ENCODE measurements at regions not wholly inside any gene's neighbourhood (a gene's known extent, or its start where the extent isn't known, plus 50 kb on each side); places are given as distances from the start of the nearest gene placed in this dataset.

- Histone ChIP-seq H3K9ac (ENCODE audit: low read length in 3 of 3) (no peak overlapping the region), H3K9me3 (ENCODE audit: control insufficient read depth in 2 of 3, insufficient read depth in 1 of 3, low read length in 3 of 3) (no peaks in the 10 kb centered on the region), H3K27me3 (ENCODE audit: control insufficient read depth, insufficient read depth, low read length) (no peaks in the 10 kb centered on the region), H3K4me1 (ENCODE audit: control insufficient read depth in 2 of 3, insufficient read depth in 2 of 3, low read depth in 1 of 3, low read length in 3 of 3) (peaks cover 0 to 4% (median 3%) of the 10 kb centered on the region in 3 donors), H3K4me3 (ENCODE audit: low read length in 3 of 3) (no peak overlapping the region), H3K36me3 (ENCODE audit: control insufficient read depth in 2 of 3, insufficient read depth in 3 of 3, low read length in 3 of 3) (no peaks in the 10 kb centered on the region), H3K27ac (ENCODE audit: low read depth in 2 of 2, low read length in 2 of 2) (peak overlapping the region in 1 of 2 donors; percentile 19)
- FAIRE-seq = no peak
- intact Hi-C loops (cut with DNase I) = no loop called here
- peak in 2 of 5 donors; percentile 55 to 56 for DNase-seq
- no peak for TF ChIP-seq CTCF (IDR thresholded peaks at IDR 0.05; ENCODE audit: borderline replicate concordance, extremely low read depth, insufficient read depth)
Observed at GRCh38 chr6:148193063-148193680, 149.5 kb upstream of the SASH1 start.

GRCh38 chr6:148195511-148195910 is 147.1 kb upstream of the SASH1 start:
- intact Hi-C loops (cut with DNase I) = no loop called here
- TF ChIP-seq CTCF (IDR thresholded peaks at IDR 0.05; ENCODE audit: borderline replicate concordance, extremely low read depth, insufficient read depth) = no peak
- Histone ChIP-seq H3K9ac (ENCODE audit: low read length in 3 of 3) (no peak overlapping the region), H3K27me3 (ENCODE audit: control insufficient read depth, insufficient read depth, low read length) (no peaks in the 10 kb centered on the region), H3K9me3 (ENCODE audit: control insufficient read depth in 2 of 3, insufficient read depth in 1 of 3, low read length in 3 of 3) (no peaks in the 10 kb centered on the region), H3K36me3 (ENCODE audit: control insufficient read depth in 2 of 3, insufficient read depth in 3 of 3, low read length in 3 of 3) (no peaks in the 10 kb centered on the region), H3K27ac (ENCODE audit: low read depth in 2 of 2, low read length in 2 of 2) (no peak overlapping the region), H3K4me3 (ENCODE audit: low read length in 3 of 3) (no peak overlapping the region), H3K4me1 (ENCODE audit: control insufficient read depth in 2 of 3, insufficient read depth in 2 of 3, low read depth in 1 of 3, low read length in 3 of 3) (peaks cover 0 to 4% (median 3%) of the 10 kb centered on the region in 3 donors)
- DNase-seq (no peak), FAIRE-seq (no peak)

- Histone ChIP-seq H3K9me3 (ENCODE audit: control insufficient read depth in 2 of 3, insufficient read depth in 1 of 3, low read length in 3 of 3) (no peaks in the 10 kb centered on the region), H3K9ac (ENCODE audit: low read length in 3 of 3) (no peak overlapping the region), H3K4me3 (ENCODE audit: low read length in 3 of 3) (no peak overlapping the region), H3K36me3 (ENCODE audit: control insufficient read depth in 2 of 3, insufficient read depth in 3 of 3, low read length in 3 of 3) (no peaks in the 10 kb centered on the region), H3K27me3 (ENCODE audit: control insufficient read depth, insufficient read depth, low read length) (no peaks in the 10 kb centered on the region), H3K4me1 (ENCODE audit: control insufficient read depth in 2 of 3, insufficient read depth in 2 of 3, low read depth in 1 of 3, low read length in 3 of 3) (no peaks in the 10 kb centered on the region), H3K27ac (ENCODE audit: low read depth in 2 of 2, low read length in 2 of 2) (no peak overlapping the region)
- no peak for FAIRE-seq
- no peak for TF ChIP-seq CTCF (IDR thresholded peaks at IDR 0.05; ENCODE audit: borderline replicate concordance, extremely low read depth, insufficient read depth)
- intact Hi-C loops (cut with DNase I) = no loop called here
- DNase-seq = no peak
Observed at GRCh38 chr6:148199584-148199983, 143.1 kb upstream of the SASH1 start.

- Histone ChIP-seq H3K36me3 (ENCODE audit: control insufficient read depth in 2 of 3, insufficient read depth in 3 of 3, low read length in 3 of 3) (no peaks in the 10 kb centered on the region), H3K27me3 (ENCODE audit: control insufficient read depth, insufficient read depth, low read length) (no peaks in the 10 kb centered on the region), H3K4me3 (ENCODE audit: low read length in 3 of 3) (no peak overlapping the region), H3K9ac (ENCODE audit: low read length in 3 of 3) (no peak overlapping the region), H3K4me1 (ENCODE audit: control insufficient read depth in 2 of 3, insufficient read depth in 2 of 3, low read depth in 1 of 3, low read length in 3 of 3) (no peaks in the 10 kb centered on the region), H3K9me3 (ENCODE audit: control insufficient read depth in 2 of 3, insufficient read depth in 1 of 3, low read length in 3 of 3) (no peaks in the 10 kb centered on the region), H3K27ac (ENCODE audit: low read depth in 2 of 2, low read length in 2 of 2) (no peak overlapping the region)
- FAIRE-seq (no peak), DNase-seq (no peak)
- intact Hi-C loops (cut with DNase I) = no loop called here
- TF ChIP-seq CTCF (IDR thresholded peaks at IDR 0.05; ENCODE audit: borderline replicate concordance, extremely low read depth, insufficient read depth) = no peak
Observed at GRCh38 chr6:148200293-148200692, 142.3 kb upstream of the SASH1 start.

Measured in kidney (tissue), 13 donors.